Stimulated activated naive CD4-positive, alpha-beta T cell treated with Interleukin-2 at 50 U/mL for 16 hours (primary cell): ENCODE measurements at regions not wholly inside any gene's neighbourhood (a gene's known extent, or its start where the extent isn't known, plus 50 kb on each side); places are given as distances from the start of the nearest gene placed in this dataset.
"Not testable (repeated sequence)": the region's sequence is repeated elsewhere in the genome, so short reads cannot be mapped to it uniquely, and the experiment has no call there.

Experiments
- DNase-seq: peaks from one replicate; lab custom pipeline; 2025; lab: John Stamatoyannopoulos, UW

GRCh38 chr9:3659647-3660046, 133.8 kb upstream of the RFX3 start:
- no peak for DNase-seq

- no peak for DNase-seq
Measured at GRCh38 chr9:3658964-3659363, 133.2 kb upstream of the RFX3 start.

- DNase-seq = no peak
Measured at GRCh38 chr9:3656224-3656623, 130.4 kb upstream of the RFX3 start.

GRCh38 chr9:3650994-3651622, 125.3 kb upstream of the RFX3 start:
- no peak for DNase-seq

GRCh38 chr9:3648722-3649246, 123.0 kb upstream of the RFX3 start:
- no peak for DNase-seq

- no peak for DNase-seq
Measured at GRCh38 chr9:3648266-3648665, 122.5 kb upstream of the RFX3 start.

- no peak for DNase-seq
Measured at GRCh38 chr9:3647652-3648051, 121.9 kb upstream of the RFX3 start.

GRCh38 chr9:3646226-3646625, 120.4 kb upstream of the RFX3 start:
- no peak for DNase-seq

GRCh38 chr9:3642075-3642474, 116.3 kb upstream of the RFX3 start:
- not testable (repeated sequence) for DNase-seq

GRCh38 chr9:3629495-3629894, 103.7 kb upstream of the RFX3 start:
- no peak for DNase-seq

- no peak for DNase-seq
Measured at GRCh38 chr9:3628239-3628638, 102.4 kb upstream of the RFX3 start.

- no peak for DNase-seq
Measured at GRCh38 chr9:3608011-3608410, 82.2 kb upstream of the RFX3 start.

GRCh38 chr9:3600672-3601071, 74.9 kb upstream of the RFX3 start:
- DNase-seq = no peak

GRCh38 chr9:3597792-3598191, 72.0 kb upstream of the RFX3 start:
- no peak for DNase-seq

GRCh38 chr9:3586066-3586465, 60.3 kb upstream of the RFX3 start:
- DNase-seq = no peak

GRCh38 chr9:3585606-3586005, 59.8 kb upstream of the RFX3 start:
- DNase-seq = no peak

- no peak for DNase-seq
Measured at GRCh38 chr9:3578786-3579185, 53.0 kb upstream of the RFX3 start.

- DNase-seq = no peak
Measured at GRCh38 chr9:3576328-3576727, 50.5 kb upstream of the RFX3 start.

GRCh38 chr9:3575821-3576220, 50.0 kb upstream of the RFX3 start:
- DNase-seq = no peak
